ENCODE measurements at regions not wholly inside any gene's neighbourhood (a gene's known extent, or its start where the extent isn't known, plus 50 kb on each side); places are given as distances from the start of the nearest gene placed in this dataset.

- TF ChIP-seq CTCF (IDR thresholded peaks at IDR 0.05): no peak
- ATAC-seq (ENCODE audit: low FRiP score) (no peak), DNase-seq (ENCODE audit: low spot score) (no peak)
Observed at GRCh38 chr6:109243863-109244825, 138.1 kb downstream of the CD164 start.

GRCh38 chr6:109242925-109243324 lies 139.3 kb downstream of the CD164 start:
- TF ChIP-seq CTCF (IDR thresholded peaks at IDR 0.05): no peak
- no peak for ATAC-seq (ENCODE audit: low FRiP score)
- no peak for DNase-seq (ENCODE audit: low spot score)

- no peak for DNase-seq (ENCODE audit: low spot score)
- ATAC-seq (ENCODE audit: low FRiP score): no peak
- TF ChIP-seq CTCF (IDR thresholded peaks at IDR 0.05): no peak
Observed at GRCh38 chr6:109242029-109242428, 140.2 kb downstream of the CD164 start.

GRCh38 chr6:109241199-109241598 lies 141.1 kb downstream of the CD164 start:
- ATAC-seq (ENCODE audit: low FRiP score): no peak
- TF ChIP-seq CTCF (IDR thresholded peaks at IDR 0.05): no peak
- no peak for DNase-seq (ENCODE audit: low spot score)

GRCh38 chr6:109240370-109241084 lies 141.7 kb downstream of the CD164 start:
- DNase-seq (ENCODE audit: low spot score): no peak
- no peak for ATAC-seq (ENCODE audit: low FRiP score)
- no peak for TF ChIP-seq CTCF (IDR thresholded peaks at IDR 0.05)

GRCh38 chr6:109239651-109240321 lies 142.5 kb downstream of the CD164 start:
- DNase-seq (ENCODE audit: low spot score) (no peak), ATAC-seq (ENCODE audit: low FRiP score) (no peak)
- TF ChIP-seq CTCF (IDR thresholded peaks at IDR 0.05): no peak
